GM23248 (cell line): ENCODE measurements at regions not wholly inside any gene's neighbourhood (a gene's known extent, or its start where the extent isn't known, plus 50 kb on each side); places are given as distances from the start of the nearest gene placed in this dataset.
"Not testable (repeated sequence)": the region's sequence is repeated elsewhere in the genome, so short reads cannot be mapped to it uniquely, and the experiment has no call there.

Experiments used
- DNase-seq: peaks from one replicate; pipeline ENCODE4 v3.0.0-alpha.2; 2015
- H2AFZ ChIP-seq: fragments of 200-600 bp; sonication (generic); 2 replicates; pipeline ENCODE4 v1.6.1; 2016; ENCODE audit warnings: antibody characterized with exemption
- H3F3A ChIP-seq: fragments of 200-600 bp; sonication (generic); 2 replicates; pipeline ENCODE4 v1.6.1; 2016; ENCODE audit warnings: mild to moderate bottlenecking, antibody characterized with exemption, mixed run types; ENCODE audit not compliant: insufficient read depth
- H3K27ac ChIP-seq: fragments of 200-600 bp; sonication (generic); 2 replicates; pipeline ENCODE4 v1.5.1; 2016; ENCODE audit warnings: mild to moderate bottlenecking
- H3K27me3 ChIP-seq: fragments of 200-600 bp; sonication (generic); replicated peaks from 2 replicates; pipeline ENCODE4 v1.6.1; 2016; ENCODE audit warnings: mild to moderate bottlenecking; ENCODE audit not compliant: insufficient read depth
- H3K36me3 ChIP-seq: fragments of 200-600 bp; sonication (generic); 2 replicates; pipeline ENCODE4 v1.6.1; 2016; ENCODE audit warnings: low read depth, mild to moderate bottlenecking
- H3K4me1 ChIP-seq: fragments of 200-600 bp; sonication (generic); 2 replicates; pipeline ENCODE4 v1.6.1; 2016; ENCODE audit warnings: mild to moderate bottlenecking; ENCODE audit not compliant: insufficient read depth
- H3K4me2 ChIP-seq: fragments of 200-600 bp; sonication (generic); one replicate; pipeline ENCODE4 v1.6.1; 2016; ENCODE audit warnings: mild to moderate bottlenecking; ENCODE audit not compliant: unreplicated experiment
- H3K4me3 ChIP-seq: fragments of 200-600 bp; sonication (generic); 2 replicates; pipeline ENCODE4 v1.5.1; 2016; ENCODE audit warnings: mild to moderate bottlenecking
- H3K79me2 ChIP-seq: fragments of 200-600 bp; sonication (generic); 2 replicates; pipeline ENCODE4 v1.6.1; 2016; ENCODE audit warnings: mild to moderate bottlenecking; ENCODE audit not compliant: insufficient read depth
- H3K9ac ChIP-seq: fragments of 200-600 bp; sonication (generic); 2 replicates; pipeline ENCODE4 v1.6.1; 2016; ENCODE audit warnings: mild to moderate bottlenecking
- H3K9me2 ChIP-seq: fragments of 200-600 bp; sonication (generic); 2 replicates; pipeline ENCODE4 v1.6.1; 2016; ENCODE audit warnings: mixed run types, mild to moderate bottlenecking, moderate library complexity; ENCODE audit not compliant: insufficient read depth
- H3K9me3 ChIP-seq: fragments of 200-600 bp; sonication (generic); one replicate; pipeline ENCODE4 v1.6.1; 2017; ENCODE audit warnings: low read depth
- H4K20me1 ChIP-seq: fragments of 200-600 bp; sonication (generic); 2 replicates; pipeline ENCODE4 v1.6.0; 2016; ENCODE audit not compliant: insufficient read depth
- EZH2 ChIP-seq: fragments of 200-600 bp; sonication (generic); IDR thresholded peaks from 2 replicates; pipeline ENCODE4 v1.6.1; 2018; ENCODE audit warnings: antibody characterized with exemption, mild to moderate bottlenecking; ENCODE audit not compliant: insufficient read depth, poor library complexity, severe bottlenecking
- EZH2phosphoT487 ChIP-seq: fragments of 200-600 bp; sonication (generic); IDR thresholded peaks from 2 replicates; pipeline ENCODE4 v1.6.1; 2018; ENCODE audit warnings: antibody characterized with exemption, moderate library complexity, mild to moderate bottlenecking, low read depth; ENCODE audit not compliant: insufficient read depth
- WGBS, 2 experiments: methylation state at CpG; one replicate each; pipeline ENCODE4 v1.1.6; 2015 to 2017; ENCODE audit warnings: low lambda C conversion rate in 2 of 2, low coverage in 1 of 2; ENCODE audit errors: missing lambda C conversion rate in 2 of 2; 5-methylcytosine and 5-hydroxymethylcytosine counted together
- in situ Hi-C: fragments of 300-500 bp; cut with MboI; formaldehyde crosslinking; loops from 2 replicates; pipeline ENCODE4 v1.15.0; 2020

- DNase-seq = peak; percentile 32
Measured at GRCh38 chr20:10113746-10114145, 79.0 kb downstream of the ANKEF1 start.

GRCh38 chr20:10114598-10114997 lies 79.8 kb downstream of the ANKEF1 start:
- Histone ChIP-seq H2AFZ (no peak overlapping the region), H4K20me1 (no peaks in the 10 kb centered on the region), H3F3A (peaks cover 20% of the 10 kb centered on the region), H3K9me2 (no peaks in the 10 kb centered on the region), H3K4me2 (no peak overlapping the region), H3K27me3 (peaks cover 6% of the 10 kb centered on the region; the same call in 1 of the 2 replicates), H3K36me3 (no peaks in the 10 kb centered on the region), H3K9ac (no peak overlapping the region), H3K4me1 (peaks cover 18% of the 10 kb centered on the region), H3K9me3 (no peaks in the 10 kb centered on the region), H3K79me2 (no peaks in the 10 kb centered on the region), H3K27ac (no peak overlapping the region), H3K4me3 (no peak overlapping the region)
- in situ Hi-C loops = no loop called here
- TF ChIP-seq EZH2phosphoT487 (no peak), EZH2 (no peak)
- DNase-seq = peak; percentile 7

More at GRCh38 chr20:10113746-10114145, 79.0 kb downstream of the ANKEF1 start:
- no peak overlapping the region for H3K27ac ChIP-seq
- no peak overlapping the region for H3K4me2 ChIP-seq
- no peaks in the 10 kb centered on the region for H3K9me2 ChIP-seq
- no peak overlapping the region for H3K9ac ChIP-seq
- H3K4me3 ChIP-seq = no peak overlapping the region
- H3K9me3 ChIP-seq = no peaks in the 10 kb centered on the region
- H4K20me1 ChIP-seq = no peaks in the 10 kb centered on the region
- peaks cover 6% of the 10 kb centered on the region; the same call in 1 of the 2 replicates for H3K27me3 ChIP-seq
- H3K79me2 ChIP-seq = no peaks in the 10 kb centered on the region
- H2AFZ ChIP-seq = no peak overlapping the region
- H3F3A ChIP-seq = peaks cover 20% of the 10 kb centered on the region
- no peak for TF ChIP-seq EZH2
- no peak for TF ChIP-seq EZH2phosphoT487
- H3K36me3 ChIP-seq = no peaks in the 10 kb centered on the region
- peaks cover 18% of the 10 kb centered on the region for H3K4me1 ChIP-seq
- in situ Hi-C loops = no loop called here

DNA sequence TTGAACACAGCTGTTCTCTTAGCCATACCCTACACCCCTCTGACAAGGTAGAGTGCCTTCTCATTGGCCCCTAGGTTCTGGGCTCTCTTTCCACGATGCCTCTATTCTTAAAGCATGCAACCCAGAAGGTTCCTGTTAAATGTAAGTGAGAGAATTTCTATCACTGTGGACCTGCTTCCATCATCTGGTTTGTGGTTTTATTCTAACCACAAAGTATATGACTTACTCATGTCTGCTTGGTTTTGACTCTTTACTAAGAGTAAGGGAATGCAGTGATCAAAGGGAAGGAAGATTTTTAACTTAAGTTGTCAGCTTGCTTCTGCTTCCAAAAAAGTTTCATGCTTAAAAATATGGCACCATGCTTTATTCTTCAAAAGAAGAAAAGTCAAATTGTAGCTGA lies 80.2 kb downstream of the ANKEF1 start:
- no peak overlapping the region for H3K9ac ChIP-seq
- H3K4me1 ChIP-seq = peaks cover 18% of the 10 kb centered on the region
- no peaks in the 10 kb centered on the region for H3K9me2 ChIP-seq
- no peaks in the 10 kb centered on the region for H3K79me2 ChIP-seq
- H3K4me2 ChIP-seq = no peak overlapping the region
- peak; percentile 81 for DNase-seq
- no peak overlapping the region for H2AFZ ChIP-seq
- peaks cover 20% of the 10 kb centered on the region for H3F3A ChIP-seq
- H4K20me1 ChIP-seq = no peaks in the 10 kb centered on the region
- H3K27me3 ChIP-seq = peaks cover 6% of the 10 kb centered on the region; the same call in 1 of the 2 replicates
- H3K36me3 ChIP-seq = no peaks in the 10 kb centered on the region
- H3K4me3 ChIP-seq = no peak overlapping the region
- H3K9me3 ChIP-seq = no peaks in the 10 kb centered on the region
- in situ Hi-C loops = no loop called here
- peak; percentile 92 for TF ChIP-seq EZH2phosphoT487
- no peak for TF ChIP-seq EZH2
- H3K27ac ChIP-seq = no peak overlapping the region
- 0% methylated on average over 1 of the region's 1 CpG for WGBS, 2 experiments

DNA sequence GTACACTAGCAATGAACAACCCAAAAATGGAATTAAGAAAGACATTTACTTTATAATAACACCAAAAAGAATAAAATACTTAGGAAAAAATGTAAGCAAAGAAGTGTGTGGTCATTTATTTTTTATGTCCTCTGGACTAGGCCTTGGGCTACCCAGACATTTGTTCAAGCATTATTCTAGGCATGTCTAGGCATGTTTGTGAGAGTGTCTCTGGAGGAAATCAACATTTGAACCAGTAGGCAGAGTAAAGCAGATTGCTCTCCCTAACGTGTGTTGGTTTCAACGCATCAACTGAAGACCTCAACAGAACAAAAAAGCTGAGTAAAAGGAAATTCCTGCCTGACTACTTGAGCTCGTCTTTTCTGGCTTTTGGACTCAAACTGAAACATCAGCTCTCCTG lies 84.5 kb downstream of the ANKEF1 start:
- in situ Hi-C loops = no loop called here

GRCh38 chr20:10124883-10125282 lies 90.1 kb downstream of the ANKEF1 start:
- H3K27ac ChIP-seq, H4K20me1 ChIP-seq, in situ Hi-C loops, H3K4me2 ChIP-seq, H2AFZ ChIP-seq, H3F3A ChIP-seq, H3K9ac ChIP-seq, DNase-seq, H3K9me3 ChIP-seq, H3K9me2 ChIP-seq, H3K4me3 ChIP-seq, H3K79me2 ChIP-seq, H3K36me3 ChIP-seq, H3K4me1 ChIP-seq: not testable (repeated sequence)
- H3K27me3 ChIP-seq = peaks cover 14% of the 10 kb centered on the region
- 56 to 61% methylated on average over 3 of the region's 3 CpGs for WGBS, 2 experiments

More for the DNA sequence above, 84.5 kb downstream of the ANKEF1 start:
- Histone ChIP-seq H3K9me3 (no peaks in the 10 kb centered on the region), H3K79me2 (no peaks in the 10 kb centered on the region), H3K27me3 (0 out of 2 replicates have a peak, but pooled peaks cover 4% of the 10 kb centered on the region), H3K4me3 (no peak overlapping the region), H3K9me2 (no peaks in the 10 kb centered on the region), H3K4me2 (no peak overlapping the region), H3F3A (peaks cover 14% of the 10 kb centered on the region), H3K4me1 (peaks cover 2% of the 10 kb centered on the region), H2AFZ (no peak overlapping the region), H3K27ac (no peak overlapping the region), H3K9ac (no peak overlapping the region), H3K36me3 (no peaks in the 10 kb centered on the region), H4K20me1 (no peaks in the 10 kb centered on the region)
- DNase-seq = no peak
- no peak for TF ChIP-seq EZH2phosphoT487
- TF ChIP-seq EZH2 = no peak
- whole genome bisulfite sequencing, 2 experiments = 84 to 85% methylated on average over 3 of the region's 3 CpGs
